IMR-90 (cell line): ENCODE measurements at regions not wholly inside any gene's neighbourhood (a gene's known extent, or its start where the extent isn't known, plus 50 kb on each side); places are given as distances from the start of the nearest gene placed in this dataset.

ENCODE experiments used
- ATAC-seq: fragments of 200-7000 bp; cut with Tn5 transposase; 2 replicates; pipeline ENCODE4 v1.9.1; 2020; ENCODE audit warnings: low read depth, mild to moderate bottlenecking, moderate library complexity
- BruUV-seq: library from RNA; stranded (reverse); fragments of 400-500 nt; replicated peaks from 2 replicates; lab custom pipeline; 2021; lab: Mats Ljungman, UMichigan
- CTCF ChIA-PET: fragments of 300-600 bp; formaldehyde crosslinking; extraction: SDS; loops from one replicate; lab custom pipeline; 2021; ENCODE audit warnings: antibody characterized with exemption; lab: Yijun Ruan, JAX
- POLR2A ChIA-PET: fragments of 300-600 bp; sonication (Branson Sonifier 250); formaldehyde crosslinking; loops from one replicate; lab custom pipeline; 2022; ENCODE audit warnings: antibody characterized with exemption; ENCODE audit not compliant: unreplicated experiment; lab: Charles Lee
- DNase-seq: peaks from one replicate; pipeline ENCODE4 v3.0.0; 2013
- H2AFZ ChIP-seq: replicated peaks from 2 replicates; pipeline ENCODE3; 2013; ENCODE audit warnings: low read length, mild to moderate bottlenecking; ENCODE audit not compliant: poor library complexity
- H2AK5ac ChIP-seq: 2 replicates; pipeline ENCODE4 v1.6.1; 2013; ENCODE audit warnings: low read depth, low read length, inconsistent platforms
- H2AK9ac ChIP-seq: replicated peaks from 2 replicates; pipeline ENCODE3; 2013; ENCODE audit warnings: mild to moderate bottlenecking, low read depth, low read length, moderate library complexity; ENCODE audit not compliant: poor library complexity
- H2BK120ac ChIP-seq: 2 replicates; pipeline ENCODE4 v1.6.1; 2013; ENCODE audit warnings: low read depth, low read length, inconsistent platforms
- H2BK15ac ChIP-seq: 3 replicates; pipeline ENCODE4 v1.6.1; 2013; ENCODE audit warnings: low read depth, low read length, inconsistent platforms
- H2BK20ac ChIP-seq: 2 replicates; pipeline ENCODE4 v1.6.1; 2013; ENCODE audit warnings: low read depth, mild to moderate bottlenecking, inconsistent platforms, low read length, moderate library complexity
- H2BK5ac ChIP-seq: 2 replicates; pipeline ENCODE4 v1.6.1; 2013; ENCODE audit warnings: mild to moderate bottlenecking, low read depth, low read length, inconsistent platforms; ENCODE audit not compliant: poor library complexity, severe bottlenecking
- H3K14ac ChIP-seq: replicated peaks from 2 replicates; pipeline ENCODE4 v1.6.1; 2013; ENCODE audit warnings: low read depth, low read length, inconsistent platforms
- H3K18ac ChIP-seq: 2 replicates; pipeline ENCODE4 v1.6.1; 2013; ENCODE audit warnings: low read depth, low read length, control low read depth
- H3K23ac ChIP-seq: 2 replicates; pipeline ENCODE4 v1.6.1; 2013; ENCODE audit warnings: low read depth, low read length, inconsistent platforms
- H3K27ac ChIP-seq: 2 replicates; pipeline ENCODE4 v1.5.1; 2013; ENCODE audit warnings: mild to moderate bottlenecking, control low read depth, low read length; ENCODE audit not compliant: insufficient read depth
- H3K27me3 ChIP-seq: 2 replicates; pipeline ENCODE4 v1.6.1; 2013; ENCODE audit warnings: low read length; ENCODE audit not compliant: control insufficient read depth, insufficient read depth
- H3K36me3 ChIP-seq: 2 replicates; pipeline ENCODE4 v1.6.1; 2013; ENCODE audit warnings: low read length, mixed read lengths; ENCODE audit not compliant: control insufficient read depth, insufficient read depth
- H3K4ac ChIP-seq: 2 replicates; pipeline ENCODE4 v1.6.1; 2013; ENCODE audit warnings: low read depth, low read length, inconsistent platforms
- H3K4me1 ChIP-seq: 2 replicates; pipeline ENCODE4 v1.6.1; 2013; ENCODE audit warnings: low read length, mixed read lengths; ENCODE audit not compliant: control insufficient read depth, insufficient read depth
- H3K4me2 ChIP-seq: 2 replicates; pipeline ENCODE4 v1.6.1; 2013; ENCODE audit warnings: low read depth, mild to moderate bottlenecking, control low read depth, low read length, moderate library complexity
- H3K4me3 ChIP-seq: 2 replicates; pipeline ENCODE4 v1.5.1; 2013; ENCODE audit warnings: low read depth, mild to moderate bottlenecking, control low read depth, low read length, moderate library complexity; ENCODE audit not compliant: insufficient read depth
- H3K56ac ChIP-seq: 2 replicates; pipeline ENCODE4 v1.6.1; 2013; ENCODE audit warnings: low read length, inconsistent platforms; ENCODE audit not compliant: insufficient read depth; ENCODE audit errors: extremely low read depth
- H3K79me1 ChIP-seq, 2 experiments: 2 replicates each; pipeline ENCODE4 v1.6.1; 2013; ENCODE audit warnings: low read length in 2 of 2, inconsistent platforms in 1 of 2, low read depth in 1 of 2
- H3K9ac ChIP-seq: 2 replicates; pipeline ENCODE4 v1.6.1; 2013; ENCODE audit warnings: low read depth, low read length, control low read depth
- H3K9me1 ChIP-seq: 2 replicates; pipeline ENCODE4 v1.6.1; 2013; ENCODE audit warnings: low read length, inconsistent platforms; ENCODE audit not compliant: insufficient read depth
- H3K9me3 ChIP-seq: 2 replicates; pipeline ENCODE4 v1.6.1; 2013; ENCODE audit warnings: low read length; ENCODE audit not compliant: control insufficient read depth, insufficient read depth
- H4K20me1 ChIP-seq: 2 replicates; pipeline ENCODE4 v1.6.1; 2013; ENCODE audit warnings: low read length, inconsistent platforms; ENCODE audit not compliant: insufficient read depth
- H4K5ac ChIP-seq: 2 replicates; pipeline ENCODE4 v1.6.1; 2013; ENCODE audit warnings: mild to moderate bottlenecking, low read depth, low read length, control low read depth
- H4K8ac ChIP-seq, 2 experiments: 2 replicates each; pipeline ENCODE4 v1.6.1; 2013; ENCODE audit warnings: low read depth in 2 of 2, low read length in 2 of 2, control low read depth in 1 of 2, inconsistent platforms in 1 of 2
- H4K91ac ChIP-seq: 2 replicates; pipeline ENCODE4 v1.6.1; 2013; ENCODE audit warnings: low read depth, low read length, inconsistent platforms; ENCODE audit not compliant: insufficient read depth
- BHLHE40 ChIP-seq: fragments of 150-350 bp; IDR thresholded peaks from 2 replicates; pipeline ENCODE4 v1.6.1; 2016; ENCODE audit warnings: mild to moderate bottlenecking, low read depth, low read length
- CHD1 ChIP-seq: IDR thresholded peaks from 2 replicates; pipeline ENCODE4 v1.6.1; 2012; ENCODE audit warnings: low read depth, low read length, improper control_type of control experiment
- MAFK ChIP-seq: IDR thresholded peaks from 2 replicates; pipeline ENCODE4 v1.6.1; 2012; ENCODE audit warnings: low read depth, low read length, improper control_type of control experiment
- MAZ ChIP-seq: IDR thresholded peaks from 2 replicates; pipeline ENCODE4 v1.6.1; 2012; ENCODE audit warnings: low read depth, mild to moderate bottlenecking, low read length, improper control_type of control experiment, moderate library complexity, borderline replicate concordance
- NFE2L2 ChIP-seq: fragments of 150-350 bp; IDR thresholded peaks from 2 replicates; pipeline ENCODE4 v1.6.1; 2016; ENCODE audit warnings: low read depth, mild to moderate bottlenecking, low read length
- POLR2A ChIP-seq: IDR thresholded peaks from 2 replicates; pipeline ENCODE4 v1.6.1; 2012; ENCODE audit warnings: mild to moderate bottlenecking, low read depth, low read length
- RCOR1 ChIP-seq: IDR thresholded peaks from 2 replicates; pipeline ENCODE4 v1.6.1; 2012; ENCODE audit warnings: mild to moderate bottlenecking, low read length, improper control_type of control experiment; ENCODE audit not compliant: insufficient replicate concordance
- RFX5 ChIP-seq: IDR thresholded peaks from 2 replicates; pipeline ENCODE4 v1.8.0; 2012; ENCODE audit warnings: low read depth, mild to moderate bottlenecking, low read length, moderate library complexity
- WGBS, 2 experiments: methylation state at CpG; one replicate each; pipeline versions ENCODE4 v1.1.5 to v1.1.7; 2013; ENCODE audit warnings: missing lambda C conversion rate in 2 of 2; ENCODE audit not compliant: insufficient read length in 1 of 2; ENCODE audit errors: extremely low coverage in 2 of 2; 5-methylcytosine and 5-hydroxymethylcytosine counted together
- dilution Hi-C: fragments of 300-500 bp; cut with HindIII; formaldehyde crosslinking; loops from one replicate; pipeline ENCODE4 v1.14.3; 2018; ENCODE audit warnings: low sequenced_read_pairs; ENCODE audit not compliant: unreplicated experiment
- in situ Hi-C: fragments of 300-500 bp; cut with MboI; formaldehyde crosslinking; loops from 3 replicates; pipeline ENCODE4 v1.14.3; 2019; ENCODE audit warnings: low sequenced_read_pairs, inconsistent platforms, mixed read lengths
- intact Hi-C: fragments of 100-400 bp; cut with micrococcal nuclease; formaldehyde crosslinking; loops from 2 replicates; pipeline ENCODE4 v1.10.0; 2022
- TF ChIP-seq, protein P1 (sequence below): fragments of 150-350 bp; IDR thresholded peaks from 2 replicates; pipeline ENCODE4 v1.6.1; 2017; ENCODE audit warnings: mild to moderate bottlenecking, antibody characterized with exemption, low read length, low read depth
- TF ChIP-seq, protein P2 (sequence below): fragments of 150-350 bp; IDR thresholded peaks from 2 replicates; pipeline ENCODE4 v1.6.1; 2016; ENCODE audit warnings: low read depth, mild to moderate bottlenecking, low read length, moderate library complexity, borderline replicate concordance

DNA sequence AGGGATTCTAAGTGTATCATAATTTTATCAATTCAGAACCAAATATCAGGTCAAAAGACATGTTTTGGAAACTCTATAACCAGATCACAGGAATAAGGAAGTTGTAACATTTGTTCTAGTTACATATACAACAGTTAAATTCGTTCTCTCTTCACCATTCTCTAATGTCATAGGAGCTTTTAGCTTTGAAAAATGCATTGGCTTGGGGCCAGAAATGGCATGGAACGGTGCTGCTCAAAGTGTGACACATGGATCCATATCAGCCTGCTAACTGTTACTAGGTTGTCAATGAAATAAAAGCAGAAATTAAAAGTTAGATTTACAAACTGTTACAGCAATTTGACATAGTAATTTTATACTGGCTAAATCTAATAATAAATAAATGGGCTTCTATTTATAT, 120.3 kb downstream of the LCA5 start:
- CTCF ChIA-PET: no interaction called here
- no peak for ATAC-seq

More for the DNA sequence above, 120.3 kb downstream of the LCA5 start:
- WGBS, 2 experiments: no CpG with 5 or more reads among the region's 2 CpGs
- no peak overlapping the region for H4K5ac ChIP-seq
- H3K36me3 ChIP-seq: no peaks in the 10 kb centered on the region
- H3K56ac ChIP-seq: no peak overlapping the region
- H2AK9ac ChIP-seq: no peak overlapping the region
- H3K23ac ChIP-seq: no peak overlapping the region
- DNase-seq: no peak
- in situ Hi-C loops: no loop called here
- H2AK5ac ChIP-seq: no peak overlapping the region
- H2BK120ac ChIP-seq: no peak overlapping the region
- H3K9me3 ChIP-seq: no peaks in the 10 kb centered on the region
- intact Hi-C loops: no loop called here
- no peaks in the 10 kb centered on the region for H3K9me1 ChIP-seq
- peaks cover 5% of the 10 kb centered on the region for H3K27me3 ChIP-seq
- H2BK20ac ChIP-seq: no peak overlapping the region
- H3K79me1 ChIP-seq: no peaks in the 10 kb centered on the region
- POLR2A ChIA-PET: no interaction called here
- H4K91ac ChIP-seq: no peak overlapping the region
- no peak for TF ChIP-seq NFE2L2
- no peak for TF ChIP-seq BHLHE40
- no peak for TF ChIP-seq MAFK
- TF ChIP-seq, protein P1, sequence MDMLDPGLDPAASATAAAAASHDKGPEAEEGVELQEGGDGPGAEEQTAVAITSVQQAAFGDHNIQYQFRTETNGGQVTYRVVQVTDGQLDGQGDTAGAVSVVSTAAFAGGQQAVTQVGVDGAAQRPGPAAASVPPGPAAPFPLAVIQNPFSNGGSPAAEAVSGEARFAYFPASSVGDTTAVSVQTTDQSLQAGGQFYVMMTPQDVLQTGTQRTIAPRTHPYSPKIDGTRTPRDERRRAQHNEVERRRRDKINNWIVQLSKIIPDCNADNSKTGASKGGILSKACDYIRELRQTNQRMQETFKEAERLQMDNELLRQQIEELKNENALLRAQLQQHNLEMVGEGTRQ: no peak
- no peak for TF ChIP-seq POLR2A
- TF ChIP-seq MAZ: no peak
- TF ChIP-seq, protein P2, sequence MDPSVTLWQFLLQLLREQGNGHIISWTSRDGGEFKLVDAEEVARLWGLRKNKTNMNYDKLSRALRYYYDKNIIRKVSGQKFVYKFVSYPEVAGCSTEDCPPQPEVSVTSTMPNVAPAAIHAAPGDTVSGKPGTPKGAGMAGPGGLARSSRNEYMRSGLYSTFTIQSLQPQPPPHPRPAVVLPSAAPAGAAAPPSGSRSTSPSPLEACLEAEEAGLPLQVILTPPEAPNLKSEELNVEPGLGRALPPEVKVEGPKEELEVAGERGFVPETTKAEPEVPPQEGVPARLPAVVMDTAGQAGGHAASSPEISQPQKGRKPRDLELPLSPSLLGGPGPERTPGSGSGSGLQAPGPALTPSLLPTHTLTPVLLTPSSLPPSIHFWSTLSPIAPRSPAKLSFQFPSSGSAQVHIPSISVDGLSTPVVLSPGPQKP: no peak
- TF ChIP-seq CHD1: no peak
- no peak for TF ChIP-seq RFX5
- TF ChIP-seq RCOR1: no peak
- no peak overlapping the region for H3K4me3 ChIP-seq
- H3K18ac ChIP-seq: no peak overlapping the region
- no TSS peak for BruUV-seq
- peaks cover 2% of the 10 kb centered on the region for H3K4me1 ChIP-seq
- H3K4ac ChIP-seq: no peak overlapping the region
- H3K14ac ChIP-seq: no peak overlapping the region
- no peaks in the 10 kb centered on the region for H4K20me1 ChIP-seq
- no peak overlapping the region for H4K8ac ChIP-seq
- no peak overlapping the region for H3K27ac ChIP-seq
- no peak overlapping the region for H3K9ac ChIP-seq
- dilution Hi-C loops: no loop called here
- H2BK15ac ChIP-seq: no peak overlapping the region
- no peak overlapping the region for H2BK5ac ChIP-seq
- H3K4me2 ChIP-seq: no peak overlapping the region
- H2AFZ ChIP-seq: no peak overlapping the region
